GM18867 (cell line): ENCODE measurements at regions not wholly inside any gene's neighbourhood (a gene's known extent, or its start where the extent isn't known, plus 50 kb on each side); places are given as distances from the start of the nearest gene placed in this dataset.
A peak's percentile ranks its signal among the peaks of the same experiment; 100 is the strongest.
"Not testable (repeated sequence)": the region's sequence is repeated elsewhere in the genome, so short reads cannot be mapped to it uniquely, and the experiment has no call there.

Experiments
- ATAC-seq: cut with Tn5 transposase; IDR thresholded peaks from one replicate; pipeline ENCODE4 v1.9.1; 2021; ENCODE audit warnings: mild to moderate bottlenecking, moderate library complexity; ENCODE audit not compliant: unreplicated experiment

GRCh38 chr2:84158605-84159004 lies 300.5 kb downstream of the SUCLG1 start:
- no peak for ATAC-seq

GRCh38 chr2:84152462-84152861 lies 306.6 kb downstream of the SUCLG1 start:
- ATAC-seq = no peak

GRCh38 chr2:84144345-84144744 lies 314.7 kb downstream of the SUCLG1 start:
- ATAC-seq = no peak

- no peak for ATAC-seq
Measured at GRCh38 chr2:84137034-84137433, 322.0 kb downstream of the SUCLG1 start.

DNA sequence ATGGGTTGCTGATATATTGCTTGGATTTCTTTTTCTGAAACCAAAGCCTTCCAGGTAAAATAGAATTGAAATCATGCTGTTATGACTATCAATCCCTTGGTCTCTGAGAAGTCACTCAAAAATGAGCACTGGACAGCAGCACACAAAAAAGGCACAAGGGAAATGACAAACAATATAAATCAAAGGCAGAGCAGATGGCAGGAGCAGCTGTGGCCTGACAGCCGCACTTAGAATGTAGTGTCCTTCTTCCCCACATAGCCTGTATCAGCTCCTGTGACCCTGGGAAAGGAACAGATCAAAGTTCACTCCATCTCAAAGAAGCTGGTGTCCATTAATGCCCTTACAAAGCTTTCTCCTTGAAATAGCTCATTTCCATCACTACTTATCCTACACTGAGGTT lies 326.7 kb downstream of the SUCLG1 start:
- no peak for ATAC-seq

DNA sequence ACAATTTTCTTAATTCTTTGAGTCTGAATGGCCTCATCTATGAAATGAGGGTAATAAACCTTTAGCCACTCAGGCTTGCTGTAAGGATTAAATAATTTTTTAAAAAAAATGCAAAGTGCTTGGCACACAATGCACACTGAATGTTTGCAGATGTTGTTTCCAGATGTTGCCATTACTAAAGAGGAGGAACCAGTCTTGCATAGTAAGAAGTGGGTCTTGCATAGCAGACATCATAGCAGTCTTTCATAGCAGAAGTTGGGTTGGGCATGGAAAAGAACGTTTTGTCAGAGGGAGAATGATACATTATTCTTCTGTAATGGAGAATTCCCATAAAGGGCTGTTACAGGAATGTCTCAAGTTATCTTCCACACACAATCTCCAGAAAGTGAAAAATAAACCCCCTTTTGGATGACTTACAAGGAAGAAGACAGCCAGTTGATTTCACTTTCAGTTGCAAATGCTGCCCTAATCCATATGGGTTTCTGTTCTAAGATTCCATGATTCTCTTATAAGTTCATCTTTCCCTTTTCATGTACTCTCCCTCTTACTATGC lies 327.7 kb downstream of the SUCLG1 start:
- ATAC-seq = no peak

DNA sequence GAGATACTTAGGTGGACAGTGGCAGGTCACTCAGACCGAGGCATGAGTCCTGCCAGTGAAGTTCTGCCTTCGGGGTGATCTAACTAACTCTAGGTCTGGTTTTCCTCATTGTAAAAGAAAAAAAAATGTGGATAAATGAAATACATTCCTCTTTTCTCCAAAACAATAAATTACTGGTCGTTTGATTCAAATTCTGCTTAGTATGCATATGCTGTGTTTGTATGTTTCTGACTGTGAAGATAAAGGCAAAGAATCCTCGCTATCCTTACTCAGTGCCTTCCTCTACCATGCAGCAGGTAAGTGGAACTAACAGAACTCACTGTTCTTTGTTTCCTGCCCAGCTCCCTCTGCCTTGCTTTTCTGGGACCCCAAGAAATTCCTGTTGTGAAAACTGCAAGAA lies 330.1 kb downstream of the SUCLG1 start:
- no peak for ATAC-seq

GRCh38 chr2:84127812-84128211 lies 331.3 kb downstream of the SUCLG1 start:
- ATAC-seq = not testable (repeated sequence)

DNA sequence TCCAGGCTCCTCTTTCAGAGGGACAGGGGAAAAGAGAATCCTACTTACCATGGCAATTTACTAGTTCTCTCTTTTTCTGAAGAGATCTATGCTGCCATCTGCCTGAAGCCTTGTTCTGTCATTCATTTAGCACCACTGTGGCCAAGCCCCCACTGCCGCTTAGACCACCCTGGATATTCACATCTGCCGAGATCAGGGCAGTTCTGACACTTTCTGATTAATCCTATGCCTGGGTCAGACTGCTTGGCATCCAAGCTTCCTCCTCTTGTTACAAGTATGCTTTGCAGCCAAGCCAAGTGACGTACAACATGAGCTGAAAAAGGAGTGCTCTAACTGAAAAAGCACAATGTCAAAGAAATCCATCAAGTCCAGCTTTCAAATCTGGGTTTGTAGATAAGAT lies 332.6 kb downstream of the SUCLG1 start:
- ATAC-seq = no peak

GRCh38 chr2:84126084-84126483 lies 333.0 kb downstream of the SUCLG1 start:
- no peak for ATAC-seq

DNA sequence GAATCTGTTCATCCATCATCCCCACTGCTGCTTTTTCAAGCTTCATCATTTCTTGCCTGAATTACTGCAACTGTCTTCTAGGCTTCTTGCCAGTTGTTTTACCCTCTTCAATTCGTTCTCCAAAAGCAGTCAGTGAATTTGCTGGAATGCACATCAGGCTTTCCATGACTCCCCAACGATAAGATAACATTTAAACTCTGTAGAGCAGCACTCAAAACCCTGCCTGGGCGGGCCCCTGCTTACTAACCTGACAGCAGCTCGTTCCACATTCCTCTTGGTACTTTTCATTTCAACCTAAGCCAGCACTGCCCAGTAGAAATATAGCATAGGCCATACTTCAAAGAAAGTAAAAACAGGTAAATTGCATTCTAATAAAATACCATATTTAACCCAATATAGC lies 342.9 kb downstream of the SUCLG1 start:
- no peak for ATAC-seq

DNA sequence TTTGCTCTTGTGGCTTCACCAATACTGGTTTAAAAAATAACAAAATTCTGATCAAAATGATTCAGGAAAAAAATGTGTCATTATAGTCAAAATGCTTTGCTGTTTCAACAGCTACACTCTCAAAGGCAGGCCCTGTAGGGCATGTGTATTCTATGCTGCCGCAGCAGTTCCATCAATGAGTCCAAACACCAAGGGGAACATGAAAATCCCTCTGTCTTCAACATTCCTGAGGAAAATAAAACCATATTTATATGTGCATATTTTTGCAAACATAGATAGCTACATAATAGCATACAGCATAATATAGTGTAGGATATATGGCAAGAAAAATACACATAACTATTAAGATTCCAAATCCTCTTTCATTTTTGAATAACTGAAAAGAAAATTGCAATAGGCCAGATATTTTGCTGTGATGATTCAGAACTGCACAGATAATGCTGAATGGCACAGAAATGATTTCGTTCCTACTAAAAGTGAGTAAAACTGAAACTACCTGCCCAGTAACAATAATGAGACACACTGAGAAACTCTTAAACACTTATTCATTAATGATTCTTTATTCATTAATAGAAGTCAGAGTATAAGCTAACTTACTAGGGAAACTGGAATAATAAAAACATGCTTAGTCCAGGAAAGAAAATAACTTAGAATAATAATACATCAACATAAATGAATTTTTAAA lies 343.8 kb downstream of the SUCLG1 start:
- peak; percentile 91 for ATAC-seq

DNA sequence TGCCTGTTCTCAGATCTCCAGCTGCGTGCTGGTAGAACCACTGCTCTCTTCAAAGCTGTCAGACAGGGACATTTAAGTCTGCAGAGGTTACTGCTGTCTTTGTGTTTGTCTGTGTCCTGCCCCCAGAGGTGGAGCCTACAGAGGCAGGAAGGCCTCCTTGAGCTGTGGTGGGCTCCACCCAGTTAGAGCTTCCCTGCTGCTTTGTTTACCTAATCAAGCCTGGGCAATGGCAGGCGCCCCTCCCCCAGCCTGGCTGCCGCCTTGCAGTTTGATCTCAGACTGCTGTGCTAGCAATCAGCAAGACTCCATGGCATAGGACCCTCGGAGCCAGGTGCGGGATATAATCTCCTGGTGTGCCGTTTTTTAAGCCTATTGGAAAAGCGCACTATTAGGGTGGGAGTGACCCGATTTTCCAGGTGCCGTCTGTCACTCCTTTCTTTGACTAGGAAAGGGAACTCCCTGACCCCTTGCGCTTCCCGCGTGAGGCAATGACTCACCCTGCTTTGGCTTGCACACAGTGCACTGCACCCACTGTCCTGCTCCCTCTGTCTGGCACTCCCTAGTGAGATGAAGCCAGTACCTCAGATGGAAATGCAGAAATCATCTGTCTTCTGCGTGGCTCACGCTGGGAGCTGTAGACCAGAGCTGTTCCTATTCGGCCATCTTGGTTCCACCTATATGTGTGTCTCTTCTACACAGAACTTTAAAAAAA lies 355.1 kb downstream of the SUCLG1 start:
- ATAC-seq = not testable (repeated sequence)

DNA sequence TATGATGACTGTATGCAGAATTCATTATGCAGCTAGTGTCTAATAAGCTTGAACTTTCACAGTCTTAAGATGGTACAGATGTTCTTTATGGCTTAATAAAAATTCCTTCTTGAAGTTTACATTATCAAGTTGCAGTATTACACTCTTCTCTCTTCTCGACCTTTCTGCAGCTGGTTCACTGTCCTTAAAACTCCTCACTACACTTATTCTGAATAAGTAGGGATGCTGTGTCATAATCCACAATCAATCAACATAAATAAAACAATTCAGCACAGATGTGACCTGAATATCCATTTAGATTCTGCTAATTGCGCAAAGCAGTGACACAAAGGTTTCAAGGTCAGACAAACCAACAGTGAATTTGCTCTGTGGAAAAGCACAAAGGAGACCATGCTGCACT lies 356.8 kb downstream of the SUCLG1 start:
- no peak for ATAC-seq

GRCh38 chr2:84088656-84089055 lies 370.4 kb downstream of the SUCLG1 start:
- no peak for ATAC-seq

DNA sequence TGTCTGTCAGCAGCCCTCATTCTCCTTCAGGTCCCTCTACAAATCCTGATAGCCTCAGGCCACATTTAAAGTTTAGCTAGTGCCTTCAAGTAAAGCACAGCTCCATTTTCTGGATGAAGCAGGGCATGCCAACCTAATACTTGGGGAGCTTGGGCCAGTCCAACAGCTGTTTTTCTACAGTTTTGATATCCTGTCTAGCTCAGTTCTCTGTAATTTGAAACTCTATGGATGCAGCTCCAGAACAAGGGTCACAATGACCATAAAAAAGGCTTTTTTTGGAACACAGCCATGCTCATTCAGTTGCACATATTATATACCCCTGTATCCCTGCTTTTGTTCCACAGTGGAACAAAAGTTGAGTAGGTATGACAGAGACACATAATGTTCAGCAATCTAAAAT lies 373.5 kb downstream of the SUCLG1 start:
- no peak for ATAC-seq

- no peak for ATAC-seq
Measured at GRCh38 chr2:84084856-84085255, 374.2 kb downstream of the SUCLG1 start.

DNA sequence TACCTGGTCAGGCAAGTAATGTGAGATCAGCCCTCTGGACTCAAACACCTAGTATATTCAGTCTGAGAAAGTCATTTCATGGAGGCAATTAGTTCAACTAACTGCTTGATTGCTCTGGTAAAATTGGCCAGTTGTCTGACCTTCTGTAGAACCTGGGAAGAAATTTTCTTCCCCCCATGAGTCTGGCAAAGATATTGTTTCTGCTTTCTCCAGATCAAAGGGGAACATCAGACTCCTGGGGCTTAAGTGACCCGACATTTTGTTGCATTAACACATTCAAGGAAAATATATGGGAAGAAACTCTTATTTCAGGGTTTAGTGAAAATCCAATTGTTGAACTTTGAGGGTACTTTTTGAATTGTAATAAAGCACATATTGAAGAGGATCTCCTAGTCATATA lies 375.1 kb downstream of the SUCLG1 start:
- ATAC-seq = no peak

GRCh38 chr2:84078471-84078870 lies 380.6 kb downstream of the SUCLG1 start:
- ATAC-seq = peak; percentile 61

DNA sequence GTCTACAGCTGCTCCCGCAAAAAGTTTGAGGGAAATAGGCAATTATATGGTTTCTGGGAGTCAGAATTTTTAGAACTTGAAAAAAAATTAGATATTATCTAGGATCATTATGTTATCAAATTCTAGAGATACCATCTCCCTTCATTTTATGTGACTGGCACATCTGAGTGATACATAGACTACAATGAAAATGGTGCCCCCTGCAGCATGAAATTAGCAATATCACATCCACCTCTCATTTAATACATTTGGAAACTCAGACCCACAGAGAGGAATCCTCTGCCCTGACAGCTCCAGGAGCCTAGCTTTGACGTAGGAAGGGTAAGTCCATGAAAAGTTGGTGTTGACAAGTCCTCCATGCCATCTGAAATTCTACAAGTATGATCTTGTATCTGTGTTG lies 381.6 kb downstream of the SUCLG1 start:
- peak; percentile 59 for ATAC-seq

GRCh38 chr2:84071050-84071449 lies 388.0 kb downstream of the SUCLG1 start:
- no peak for ATAC-seq

GRCh38 chr2:84065857-84066256 lies 393.2 kb downstream of the SUCLG1 start:
- no peak for ATAC-seq
